Effector CD8-positive, alpha-beta T cell (primary cell): ENCODE measurements at regions not wholly inside any gene's neighbourhood (a gene's known extent, or its start where the extent isn't known, plus 50 kb on each side); places are given as distances from the start of the nearest gene placed in this dataset.
"Not testable (repeated sequence)": the region's sequence is repeated elsewhere in the genome, so short reads cannot be mapped to it uniquely, and the experiment has no call there.

Source experiments
- DNase-seq: peaks from one replicate; lab custom pipeline; 2025; lab: John Stamatoyannopoulos, UW

GRCh38 chr10:83516788-83517187 lies 622.5 kb upstream of the GHITM start:
- DNase-seq, result no peak

GRCh38 chr10:83517456-83517855 lies 621.9 kb upstream of the GHITM start:
- DNase-seq, result no peak

GRCh38 chr10:83518779-83519178 lies 620.5 kb upstream of the GHITM start:
- DNase-seq, result no peak

DNA sequence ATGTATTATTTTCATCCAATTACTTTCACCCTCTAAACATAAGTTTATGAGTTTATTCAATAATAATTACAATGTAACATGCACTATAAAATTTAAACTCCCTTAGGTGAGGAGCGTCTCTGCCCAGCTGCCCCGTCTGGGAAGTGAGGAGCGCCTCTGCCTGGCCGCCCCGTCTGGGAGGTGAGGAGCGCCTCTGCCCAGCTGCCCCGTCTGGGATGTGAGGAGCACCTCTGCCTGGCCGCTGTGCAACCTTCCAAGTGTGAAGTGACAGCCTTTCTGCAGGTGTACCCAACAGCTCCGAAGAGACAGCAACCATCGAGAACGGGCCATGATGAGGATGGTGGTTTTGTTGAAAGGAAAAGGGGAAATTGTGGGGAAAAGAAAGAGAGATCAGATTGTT lies 618.9 kb upstream of the GHITM start:
- not testable (repeated sequence) for DNase-seq

DNA sequence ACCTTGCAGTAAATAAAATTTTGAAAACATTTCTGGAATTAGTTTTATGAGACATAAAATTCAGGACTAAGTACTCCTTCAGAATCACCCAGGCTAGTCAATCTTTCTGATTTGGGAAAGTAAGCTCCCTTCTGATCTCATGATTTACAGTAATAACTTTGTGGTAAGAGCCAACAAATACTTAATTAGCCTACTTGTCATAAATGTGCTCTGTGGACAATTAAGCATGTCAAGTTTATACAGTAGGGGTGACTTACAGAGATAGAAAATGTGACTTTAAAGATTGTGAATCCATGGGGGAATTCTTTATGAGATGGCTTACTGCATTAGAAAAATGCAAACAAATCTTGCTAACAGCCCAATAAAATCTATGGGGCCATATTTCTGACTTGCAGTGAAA lies 616.9 kb upstream of the GHITM start:
- no peak for DNase-seq

GRCh38 chr10:83522881-83523386 lies 616.4 kb upstream of the GHITM start:
- no peak for DNase-seq

- no peak for DNase-seq
Observed at GRCh38 chr10:83527934-83528333, 611.4 kb upstream of the GHITM start.

- DNase-seq, result no peak
Observed at GRCh38 chr10:83533290-83533689, 606.0 kb upstream of the GHITM start.

- DNase-seq, result no peak
Observed at GRCh38 chr10:83536426-83536825, 602.9 kb upstream of the GHITM start.

DNA sequence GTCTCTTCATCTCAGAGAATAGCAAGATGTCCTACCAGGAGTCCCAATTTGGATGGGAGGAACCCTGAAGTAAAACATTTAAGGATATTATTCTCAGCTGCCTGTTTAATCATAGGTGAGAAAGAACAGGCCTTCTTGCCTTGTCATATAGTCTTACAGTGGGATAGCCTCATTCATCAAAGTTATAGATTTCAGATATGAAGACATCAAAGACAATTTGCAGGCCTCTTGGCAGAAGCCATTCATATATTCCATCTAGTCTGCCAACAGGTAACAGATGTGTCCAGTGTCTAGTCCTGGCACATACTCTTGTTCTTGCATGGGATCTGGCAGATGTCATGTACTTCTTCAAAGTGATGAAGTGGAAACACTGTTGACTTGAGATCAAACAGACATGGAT lies 601.3 kb upstream of the GHITM start:
- no peak for DNase-seq

DNA sequence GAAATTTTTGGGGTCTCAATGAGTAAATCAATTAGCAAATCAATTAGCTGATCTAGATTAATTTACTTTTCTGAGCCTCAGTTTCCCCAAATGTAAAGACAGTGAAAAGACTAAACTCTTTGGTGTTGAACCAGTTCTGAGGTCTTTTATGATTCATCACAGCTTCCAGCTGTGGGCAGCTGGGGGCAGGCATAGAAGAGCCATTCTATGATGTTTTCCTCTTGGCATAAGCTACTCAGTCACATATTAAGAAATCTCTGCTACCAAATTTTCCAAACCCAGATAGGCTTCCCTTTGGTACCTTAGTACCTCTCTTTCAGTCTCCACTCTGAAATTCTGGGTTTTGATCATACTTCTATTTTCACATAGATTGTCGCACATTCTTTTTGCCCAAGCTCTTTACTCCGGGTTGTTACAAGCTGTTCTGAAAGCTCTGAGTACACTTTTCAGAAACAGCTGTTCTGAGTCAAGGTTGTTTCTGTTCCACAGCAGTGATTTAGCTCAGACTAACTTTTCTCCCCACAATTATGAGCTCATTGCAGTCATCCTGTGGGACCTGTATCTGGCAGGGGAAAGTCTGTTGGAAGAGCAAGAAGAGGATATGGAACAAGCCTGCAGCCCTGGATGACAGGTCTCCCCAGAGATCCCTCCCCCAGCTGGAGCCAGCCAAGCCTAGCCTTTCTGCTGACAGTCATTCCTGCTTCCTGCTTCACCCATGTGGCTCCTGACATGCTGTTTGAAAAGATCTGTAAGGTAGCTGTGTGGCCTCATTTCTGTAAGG lies 599.6 kb upstream of the GHITM start:
- DNase-seq, result no peak

DNA sequence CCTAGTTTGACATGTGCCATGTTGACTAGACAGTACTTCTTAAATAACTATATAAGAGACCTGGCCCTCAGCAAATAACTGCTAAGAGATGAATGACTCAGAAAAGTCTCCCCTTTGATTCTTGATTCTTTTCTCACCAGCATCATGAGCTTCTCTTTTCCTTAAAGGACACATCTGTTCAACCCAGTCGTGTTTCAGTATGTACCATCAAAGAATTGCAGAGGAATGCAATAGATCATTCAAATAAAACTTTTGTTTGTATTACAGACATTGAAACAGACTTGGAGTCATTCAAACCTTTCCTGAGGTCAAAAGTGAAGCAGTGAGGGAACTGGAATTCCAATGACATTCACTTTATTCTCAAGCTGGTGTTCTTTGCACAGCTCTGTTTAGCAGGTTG lies 598.3 kb upstream of the GHITM start:
- DNase-seq, result no peak

DNA sequence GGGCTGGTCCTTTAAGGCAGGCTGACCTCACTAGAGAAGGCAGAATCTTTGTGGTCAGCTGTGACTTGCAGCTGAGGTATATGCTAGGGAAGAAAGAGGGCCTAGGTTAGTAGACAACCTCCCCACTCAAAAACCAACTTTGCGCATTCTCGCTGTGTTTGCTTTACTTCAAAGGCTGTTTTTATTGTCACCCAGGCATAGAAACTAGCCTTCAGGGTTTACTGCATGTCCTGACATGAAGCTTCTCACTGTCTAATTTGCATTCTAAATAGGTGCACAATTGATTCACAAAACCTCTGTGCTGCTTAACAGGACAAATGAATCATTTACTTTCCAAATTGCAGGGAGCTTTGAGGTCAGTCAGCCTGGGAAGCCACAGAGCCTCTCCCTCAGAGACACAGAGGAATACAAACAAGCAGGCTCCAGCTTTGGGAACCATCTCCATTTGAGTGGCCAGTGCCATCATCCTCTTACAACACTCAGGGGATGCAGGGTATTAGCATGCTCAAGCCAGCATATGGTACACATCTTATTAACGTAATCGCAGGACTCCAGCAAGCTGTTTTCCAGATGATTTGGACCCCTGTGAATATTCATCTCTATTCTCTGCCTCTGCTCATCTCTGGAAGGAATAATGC lies 596.4 kb upstream of the GHITM start:
- no peak for DNase-seq

GRCh38 chr10:83543691-83544462 lies 595.4 kb upstream of the GHITM start:
- DNase-seq, result no peak

DNA sequence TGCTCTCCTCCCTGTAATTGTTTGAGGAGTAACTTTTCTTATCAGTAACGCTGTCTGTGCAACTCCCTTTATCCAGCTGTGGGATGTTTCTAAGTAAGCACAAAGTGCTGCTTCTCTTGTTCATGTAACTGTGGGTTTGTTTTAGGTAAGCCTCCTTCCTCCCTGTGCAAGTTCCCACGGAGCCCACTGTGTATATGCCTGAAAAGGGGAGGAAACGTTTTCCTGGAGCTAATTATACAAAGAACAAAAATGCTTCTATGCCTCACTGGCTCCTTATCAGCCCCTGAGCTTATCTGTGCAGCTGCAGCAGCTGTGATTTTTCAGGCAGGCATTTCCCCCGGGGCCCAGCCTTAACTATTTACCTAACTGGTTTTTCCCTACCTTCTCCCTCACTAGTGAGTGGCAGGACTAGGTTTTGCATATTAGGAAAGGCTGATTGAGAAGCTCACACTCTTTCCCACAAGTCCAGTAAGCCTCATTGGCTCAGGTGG lies 593.4 kb upstream of the GHITM start:
- DNase-seq, result no peak

DNA sequence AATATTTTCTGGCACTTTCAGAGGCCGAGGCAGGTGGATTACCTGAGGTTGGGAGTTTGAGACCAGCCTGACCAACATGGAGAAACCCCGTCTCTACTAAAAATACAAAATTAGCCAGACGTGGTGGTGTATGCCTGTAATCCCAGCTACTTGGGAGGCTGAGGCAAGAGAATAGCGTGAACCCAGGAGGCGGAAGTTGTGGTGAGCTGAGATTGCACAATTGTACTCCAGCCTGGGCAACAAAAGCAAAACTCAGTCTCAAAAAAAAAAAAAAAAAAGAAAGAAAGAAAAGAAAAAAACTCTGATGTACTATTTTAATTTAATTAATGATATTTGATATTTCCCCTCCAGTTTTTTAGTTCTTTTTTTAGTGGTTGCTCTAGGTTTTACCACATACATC lies 588.1 kb upstream of the GHITM start:
- not testable (repeated sequence) for DNase-seq

DNA sequence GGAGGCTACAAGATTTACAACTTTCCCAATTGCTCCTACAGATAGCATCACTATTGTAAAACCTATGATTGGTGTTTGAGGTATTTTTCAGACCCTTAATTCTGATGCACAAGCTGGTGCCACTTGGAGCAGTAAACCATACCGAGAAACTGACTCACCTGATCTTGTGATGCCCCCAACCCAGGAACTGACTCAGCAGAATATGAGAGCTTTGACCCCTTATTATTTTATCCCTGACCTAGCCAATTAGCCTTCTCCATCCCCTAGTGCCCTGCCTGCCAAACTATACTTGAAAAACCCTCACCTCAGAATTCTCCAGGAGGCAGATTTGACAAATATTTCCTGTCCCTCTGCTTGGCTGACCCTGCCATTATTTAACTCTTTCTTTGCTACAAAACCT lies 585.9 kb upstream of the GHITM start:
- DNase-seq, result no peak

DNA sequence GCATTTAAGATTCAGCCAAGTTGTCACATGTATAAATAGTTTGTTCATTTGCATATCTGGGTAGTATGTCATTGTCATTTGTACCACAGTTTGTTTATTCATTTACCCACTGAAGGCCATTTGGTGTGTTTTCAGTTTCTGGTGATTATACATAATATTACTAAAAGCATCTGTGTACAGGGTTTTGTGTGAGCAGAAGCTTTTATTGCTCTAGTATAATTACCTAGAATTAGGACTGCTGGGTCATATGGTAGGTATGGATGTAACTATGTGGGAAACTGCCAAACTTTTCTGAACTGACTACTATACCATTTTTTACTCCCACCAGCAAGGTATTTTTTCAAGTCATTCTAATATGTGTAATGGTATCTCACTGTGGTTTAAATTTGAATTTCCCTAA lies 584.0 kb upstream of the GHITM start:
- DNase-seq, result no peak

GRCh38 chr10:83562381-83562780 lies 576.9 kb upstream of the GHITM start:
- DNase-seq, result no peak

- DNase-seq, result no peak
Observed at GRCh38 chr10:83564889-83565588, 574.3 kb upstream of the GHITM start.

DNA sequence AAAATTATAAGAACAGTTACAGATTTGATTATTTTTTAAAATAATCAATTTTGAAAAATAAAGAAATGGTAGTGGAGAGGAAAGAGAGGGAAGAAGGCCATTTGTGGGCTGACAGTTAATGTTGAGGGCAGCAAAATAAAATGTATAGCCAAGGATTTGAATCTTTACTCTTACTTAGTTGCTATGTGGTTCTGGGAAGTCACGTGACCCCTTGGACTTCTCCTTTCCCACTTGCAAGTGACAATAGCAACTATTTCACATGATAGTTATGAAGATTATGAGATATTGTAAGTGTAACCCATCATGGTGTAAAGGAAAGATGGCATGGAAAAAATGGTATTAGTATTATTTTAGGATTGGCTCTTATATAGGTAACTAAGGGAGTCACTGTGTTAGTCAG lies 567.3 kb upstream of the GHITM start:
- DNase-seq, result no peak

GRCh38 chr10:83574770-83575169 lies 564.5 kb upstream of the GHITM start:
- DNase-seq, result no peak
